T-helper 2 cell (primary cell): ENCODE measurements at regions not wholly inside any gene's neighbourhood (a gene's known extent, or its start where the extent isn't known, plus 50 kb on each side); places are given as distances from the start of the nearest gene placed in this dataset.

ENCODE experiments used
- DNase-seq, 5 experiments: peaks; one replicate each; pipeline versions ENCODE4 v3.0.0 to v3.0.0-alpha.2; 2012 to 2022

- no peak for DNase-seq
Observed at GRCh38 chr13:104008541-104009435, 942.6 kb upstream of the SLC10A2 start.

GRCh38 chr13:104008075-104008474 is 941.9 kb upstream of the SLC10A2 start:
- DNase-seq, result no peak

GRCh38 chr13:104006625-104007075 is 940.4 kb upstream of the SLC10A2 start:
- DNase-seq, result no peak

- DNase-seq, result no peak
Observed at GRCh38 chr13:104004572-104004971, 938.4 kb upstream of the SLC10A2 start.

- no peak for DNase-seq
Observed at GRCh38 chr13:104002216-104002615, 936.0 kb upstream of the SLC10A2 start.

GRCh38 chr13:104001766-104002165 is 935.5 kb upstream of the SLC10A2 start:
- no peak for DNase-seq

- DNase-seq, result no peak
Observed at GRCh38 chr13:103996733-103997132, 930.5 kb upstream of the SLC10A2 start.

GRCh38 chr13:103983948-103984347 is 917.7 kb upstream of the SLC10A2 start:
- no peak for DNase-seq

GRCh38 chr13:103976371-103976770 is 910.2 kb upstream of the SLC10A2 start:
- DNase-seq, result no peak

GRCh38 chr13:103973740-103974139 is 907.5 kb upstream of the SLC10A2 start:
- no peak for DNase-seq

- DNase-seq, result no peak
Observed at GRCh38 chr13:103969520-103970050, 903.4 kb upstream of the SLC10A2 start.

- DNase-seq, result no peak
Observed at GRCh38 chr13:103965506-103966243, 899.5 kb upstream of the SLC10A2 start.

GRCh38 chr13:103961784-103962183 is 895.6 kb upstream of the SLC10A2 start:
- DNase-seq, result no peak

- no peak for DNase-seq
Observed at GRCh38 chr13:103961129-103961528, 894.9 kb upstream of the SLC10A2 start.

- DNase-seq, result no peak
Observed at GRCh38 chr13:103960001-103960400, 893.8 kb upstream of the SLC10A2 start.

GRCh38 chr13:103958691-103959090 is 892.5 kb upstream of the SLC10A2 start:
- no peak for DNase-seq

- no peak for DNase-seq
Observed at GRCh38 chr13:103957939-103958338, 891.7 kb upstream of the SLC10A2 start.

- no peak for DNase-seq
Observed at GRCh38 chr13:103953859-103954258, 887.6 kb upstream of the SLC10A2 start.

GRCh38 chr13:103952183-103952582 is 886.0 kb upstream of the SLC10A2 start:
- no peak for DNase-seq

- DNase-seq, result no peak
Observed at GRCh38 chr13:103948426-103948825, 882.2 kb upstream of the SLC10A2 start.

- no peak for DNase-seq
Observed at GRCh38 chr13:103945836-103946235, 879.6 kb upstream of the SLC10A2 start.

- no peak for DNase-seq
Observed at GRCh38 chr13:103941506-103942140, 875.4 kb upstream of the SLC10A2 start.

GRCh38 chr13:103935117-103935516 is 868.9 kb upstream of the SLC10A2 start:
- no peak for DNase-seq
